Endothelial cell of umbilical vein (primary cell): ENCODE measurements at regions not wholly inside any gene's neighbourhood (a gene's known extent, or its start where the extent isn't known, plus 50 kb on each side); places are given as distances from the start of the nearest gene placed in this dataset.

ENCODE experiments used
- BruUV-seq: library from RNA; stranded (reverse); fragments of 400-500 nt; replicated peaks from 2 replicates; lab custom pipeline; 2021; lab: Mats Ljungman, UMichigan
- CTCF ChIA-PET: fragments of 300-600, 350-600 bp; sonication (Branson Sonifier 250); formaldehyde crosslinking; loops from one replicate; lab custom pipeline; 2021; ENCODE audit warnings: antibody characterized with exemption, inconsistent platforms; lab: Charles Lee
- POLR2A ChIA-PET: fragments of 300-600, 350-600 bp; sonication (Branson Sonifier 250); formaldehyde crosslinking; loops from one replicate; lab custom pipeline; 2021; ENCODE audit warnings: antibody characterized with exemption, inconsistent platforms; lab: Charles Lee
- DNase-seq: peaks from one replicate; pipeline ENCODE4 v3.0.0-alpha.2; 2011; ENCODE audit warnings: low read depth, low spot score
- FAIRE-seq: peaks from 2 replicates; lab custom pipeline; 2011; peaks lifted over from hg19 to GRCh38; lab: Jason Lieb, UNC
- H2AFZ ChIP-seq: 2 replicates; pipeline ENCODE4 v1.6.0; 2012; ENCODE audit warnings: low read depth, low read length, control low read depth, inconsistent platforms
- H3K27ac ChIP-seq: 2 replicates; pipeline ENCODE4 v1.5.1; 2011; ENCODE audit warnings: low read depth, mild to moderate bottlenecking, control low read depth, low read length, moderate library complexity; ENCODE audit not compliant: insufficient read depth
- H3K27me3 ChIP-seq, 2 experiments: 2 replicates each; pipeline versions ENCODE4 v1.6.0 to v1.6.1; 2011; ENCODE audit warnings: low read length in 2 of 2, mixed read lengths in 1 of 2; ENCODE audit not compliant: control insufficient read depth in 2 of 2, insufficient read depth in 2 of 2
- H3K36me3 ChIP-seq, 2 experiments: 2 replicates in 1 of 2; 3 replicates in 1 of 2; pipeline ENCODE4 v1.5.1; 2011; ENCODE audit warnings: low read length in 2 of 2, mild to moderate bottlenecking in 1 of 2, moderate library complexity in 1 of 2; ENCODE audit not compliant: control insufficient read depth in 2 of 2, insufficient read depth in 2 of 2; ENCODE audit errors: extremely low read depth in 1 of 2
- H3K4me1 ChIP-seq: 3 replicates; pipeline ENCODE4 v1.5.1; 2011; ENCODE audit warnings: mild to moderate bottlenecking, low read length; ENCODE audit not compliant: control insufficient read depth, insufficient read depth; ENCODE audit errors: extremely low read depth
- H3K4me2 ChIP-seq: 2 replicates; pipeline ENCODE4 v1.6.1; 2011; ENCODE audit warnings: low read length, control low read depth, mixed read lengths; ENCODE audit not compliant: insufficient read depth
- H3K4me3 ChIP-seq, 3 experiments: fragments of 200-600 bp in 1 of 3; sonication (generic), shearing (Covaris generic) in 1 of 3; replicated peaks in 1 of 3; 2 replicates each; pipeline ENCODE4 v1.5.1; 2011 to 2016; ENCODE audit warnings: control low read depth in 3 of 3, low read length in 3 of 3, mild to moderate bottlenecking in 2 of 3, inconsistent platforms in 1 of 3, low read depth in 1 of 3, moderate library complexity in 1 of 3; ENCODE audit not compliant: insufficient read depth in 1 of 3
- H3K79me2 ChIP-seq: 2 replicates; pipeline ENCODE4 v1.6.0; 2012; ENCODE audit warnings: low read length, inconsistent platforms; ENCODE audit not compliant: control insufficient read depth, insufficient read depth
- H3K9ac ChIP-seq: replicated peaks from 2 replicates; pipeline ENCODE3; 2011; ENCODE audit warnings: low read length, control low read depth; ENCODE audit not compliant: insufficient read depth; ENCODE audit errors: extremely low read depth
- H3K9me1 ChIP-seq: replicated peaks from 3 replicates; pipeline ENCODE4 v1.6.0; 2011; ENCODE audit warnings: mild to moderate bottlenecking, low read length; ENCODE audit not compliant: control insufficient read depth, insufficient read depth; ENCODE audit errors: extremely low read depth
- H3K9me3 ChIP-seq: replicated peaks from 2 replicates; pipeline ENCODE4 v1.5.1; 2012; ENCODE audit warnings: low read length, inconsistent platforms; ENCODE audit not compliant: control insufficient read depth, insufficient read depth
- H4K20me1 ChIP-seq: replicated peaks from 2 replicates; pipeline ENCODE3; 2011; ENCODE audit warnings: mild to moderate bottlenecking, low read length; ENCODE audit not compliant: control insufficient read depth, insufficient read depth; ENCODE audit errors: extremely low read depth
- CTCF ChIP-seq, 2 donors: IDR thresholded peaks; 1 replicate in 1 of 2; 2 replicates in 1 of 2; pipeline ENCODE4 v1.5.1; 2011; ENCODE audit warnings: low read length in 2 of 2, mild to moderate bottlenecking in 2 of 2, moderate library complexity in 2 of 2, control low read depth in 1 of 2, inconsistent platforms in 1 of 2, low read depth in 1 of 2; ENCODE audit not compliant: insufficient read depth in 1 of 2; ENCODE audit errors: extremely low read depth in 1 of 2
- EZH2 ChIP-seq: IDR thresholded peaks from 2 replicates; pipeline ENCODE4 v1.6.1; 2012; ENCODE audit warnings: borderline replicate concordance, low read depth, mild to moderate bottlenecking, moderate library complexity, low read length, inconsistent platforms; ENCODE audit not compliant: severe bottlenecking
- FOS ChIP-seq: IDR thresholded peaks from 2 replicates; pipeline ENCODE4 v1.6.1; 2011; ENCODE audit warnings: mild to moderate bottlenecking, low read length, moderate library complexity, borderline replicate concordance; ENCODE audit not compliant: insufficient read depth
- GATA2 ChIP-seq: IDR thresholded peaks from 2 replicates; pipeline ENCODE4 v1.7.0; 2011; ENCODE audit warnings: low read depth, mild to moderate bottlenecking, moderate library complexity, mixed read lengths, low read length; ENCODE audit not compliant: insufficient read length, insufficient read depth
- JUN ChIP-seq: IDR thresholded peaks from 2 replicates; pipeline ENCODE4 v1.6.1; 2011; ENCODE audit warnings: borderline replicate concordance, low read depth; ENCODE audit not compliant: insufficient read length, insufficient read depth
- MAX ChIP-seq: IDR thresholded peaks from 2 replicates; pipeline ENCODE4 v1.6.1; 2011; ENCODE audit not compliant: insufficient read depth, insufficient read length
- MYC ChIP-seq: IDR thresholded peaks from one replicate; pipeline ENCODE4 v1.6.1; 2011; ENCODE audit warnings: mild to moderate bottlenecking, low read depth, low read length
- POLR2A ChIP-seq: IDR thresholded peaks from 2 replicates; pipeline ENCODE4 v1.6.1; 2012; ENCODE audit warnings: low read depth, mild to moderate bottlenecking, control low read depth, low read length
- POLR2AphosphoS5 ChIP-seq: IDR thresholded peaks from 2 replicates; pipeline ENCODE4 v1.6.1; 2012; ENCODE audit warnings: low read depth, mild to moderate bottlenecking, control low read depth, low read length, moderate library complexity; ENCODE audit not compliant: insufficient read depth
- dilution Hi-C: fragments of 300-500 bp; cut with MboI; formaldehyde crosslinking; loops from one replicate; pipeline ENCODE4 v1.15.0; 2019; ENCODE audit warnings: low sequenced_read_pairs; ENCODE audit not compliant: extremely low pct_ligation_motif_present
- intact Hi-C: fragments of 100-400 bp; cut with micrococcal nuclease; formaldehyde crosslinking; loops from one replicate; pipeline ENCODE4 v1.10.0; 2022

- no peaks in the 10 kb centered on the region for H3K9me1 ChIP-seq
- no peaks in the 10 kb centered on the region for H4K20me1 ChIP-seq
- peaks cover 6% of the 10 kb centered on the region for H3K9me3 ChIP-seq
- H2AFZ ChIP-seq = no peak overlapping the region
- H3K36me3 ChIP-seq = no peaks in the 10 kb centered on the region
- TF ChIP-seq EZH2 (no peak), MAX (no peak), JUN (no peak), CTCF (IDR thresholded peaks at IDR 0.05; ENCODE audit: extremely low read depth in 1 of 2, insufficient read depth in 1 of 2, low read depth in 1 of 2, low read length in 2 of 2) (no peak), POLR2AphosphoS5 (no peak), MYC (no peak), GATA2 (no peak), FOS (no peak), POLR2A (no peak)
- no peak overlapping the region for H3K27ac ChIP-seq
- no peaks in the 10 kb centered on the region for H3K27me3 ChIP-seq
- H3K4me1 ChIP-seq = no peaks in the 10 kb centered on the region
- no peak overlapping the region for H3K4me3 ChIP-seq
- CTCF ChIA-PET = no interaction called here
- no peak for FAIRE-seq
- H3K9ac ChIP-seq = no peak overlapping the region
- intact Hi-C loops (no loop called here), dilution Hi-C loops (no loop called here)
- H3K4me2 ChIP-seq = no peak overlapping the region
- no TSS peak for BruUV-seq
- DNase-seq = no peak
- H3K79me2 ChIP-seq = no peaks in the 10 kb centered on the region
- POLR2A ChIA-PET = no interaction called here
These were observed 304.5 kb upstream of the SATB1 start for GRCh38 chr3:18729671-18730070.
